Left ventricle myocardium inferior (tissue), 1 donor: ENCODE measurements at regions not wholly inside any gene's neighbourhood (a gene's known extent, or its start where the extent isn't known, plus 50 kb on each side); places are given as distances from the start of the nearest gene placed in this dataset.

Experiments
- DNase-seq: peaks from one replicate; pipeline ENCODE4 v3.0.0-alpha.2; 2020
- H3K27ac ChIP-seq: fragments of 200-600 bp; replicated peaks from 2 replicates; pipeline ENCODE4 v1.8.0; 2021
- H3K27me3 ChIP-seq: fragments of 200-600 bp; 2 replicates; pipeline ENCODE4 v1.8.0; 2021; ENCODE audit warnings: low read depth
- H3K36me3 ChIP-seq: fragments of 200-600 bp; 2 replicates; pipeline ENCODE4 v1.8.0; 2021
- H3K4me1 ChIP-seq: fragments of 200-600 bp; 2 replicates; pipeline ENCODE4 v1.8.0; 2021
- H3K4me3 ChIP-seq: fragments of 200-600 bp; 2 replicates; pipeline ENCODE4 v1.8.0; 2021; ENCODE audit warnings: mild to moderate bottlenecking, moderate library complexity
- H3K9me3 ChIP-seq: fragments of 200-600 bp; replicated peaks from 2 replicates; pipeline ENCODE4 v1.8.0; 2021
- intact Hi-C: fragments of 100-400 bp; cut with micrococcal nuclease; formaldehyde crosslinking; loops from one replicate; pipeline ENCODE4 v1.11.0; 2022
- TF ChIP-seq, protein P1 (sequence below): fragments of 200-600 bp; IDR thresholded peaks from 2 replicates; pipeline ENCODE4 v1.8.0; 2021; ENCODE audit warnings: antibody characterized with exemption, mild to moderate bottlenecking, borderline replicate concordance
- donor health status: DM: no; HTN: yes; CAD: no; lungs with severe emphysema.

DNA sequence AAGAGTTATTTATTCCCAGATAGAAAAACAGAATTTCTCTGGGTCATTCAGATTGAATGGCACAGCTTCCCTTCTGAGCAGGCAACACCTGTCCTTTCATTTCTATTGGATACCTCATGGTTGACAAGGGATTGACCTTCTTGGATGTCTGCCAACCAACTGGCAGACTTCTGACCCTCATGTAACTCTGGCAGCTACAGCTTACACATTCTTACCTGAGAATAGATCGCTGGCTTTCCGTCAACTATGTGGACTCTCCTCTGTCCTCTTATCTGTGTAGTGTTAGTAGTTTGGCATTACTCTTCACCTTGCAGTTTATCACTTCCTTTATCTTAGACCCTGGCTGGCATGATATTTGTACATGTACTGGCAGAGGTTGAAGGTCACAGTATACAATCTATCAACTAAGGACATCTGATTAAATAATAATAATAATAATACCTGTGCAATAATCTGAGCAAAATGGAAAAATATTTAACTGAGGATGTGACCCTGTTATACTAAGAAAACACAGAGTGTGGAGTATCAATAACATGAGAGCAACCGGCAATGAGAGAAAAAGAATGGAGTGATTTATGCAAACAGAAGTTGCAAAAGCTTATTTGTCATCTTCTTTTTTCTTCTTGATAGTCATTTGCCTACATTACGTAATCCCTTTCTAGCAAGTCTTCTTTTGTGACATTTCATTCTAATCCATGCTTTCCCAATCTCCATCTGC lies 1118.2 kb downstream of the ARAP2 start:
- H3K9me3 ChIP-seq = peaks cover 10% of the 10 kb centered on the region
- no peak overlapping the region for H3K4me3 ChIP-seq
- TF ChIP-seq, protein P1, sequence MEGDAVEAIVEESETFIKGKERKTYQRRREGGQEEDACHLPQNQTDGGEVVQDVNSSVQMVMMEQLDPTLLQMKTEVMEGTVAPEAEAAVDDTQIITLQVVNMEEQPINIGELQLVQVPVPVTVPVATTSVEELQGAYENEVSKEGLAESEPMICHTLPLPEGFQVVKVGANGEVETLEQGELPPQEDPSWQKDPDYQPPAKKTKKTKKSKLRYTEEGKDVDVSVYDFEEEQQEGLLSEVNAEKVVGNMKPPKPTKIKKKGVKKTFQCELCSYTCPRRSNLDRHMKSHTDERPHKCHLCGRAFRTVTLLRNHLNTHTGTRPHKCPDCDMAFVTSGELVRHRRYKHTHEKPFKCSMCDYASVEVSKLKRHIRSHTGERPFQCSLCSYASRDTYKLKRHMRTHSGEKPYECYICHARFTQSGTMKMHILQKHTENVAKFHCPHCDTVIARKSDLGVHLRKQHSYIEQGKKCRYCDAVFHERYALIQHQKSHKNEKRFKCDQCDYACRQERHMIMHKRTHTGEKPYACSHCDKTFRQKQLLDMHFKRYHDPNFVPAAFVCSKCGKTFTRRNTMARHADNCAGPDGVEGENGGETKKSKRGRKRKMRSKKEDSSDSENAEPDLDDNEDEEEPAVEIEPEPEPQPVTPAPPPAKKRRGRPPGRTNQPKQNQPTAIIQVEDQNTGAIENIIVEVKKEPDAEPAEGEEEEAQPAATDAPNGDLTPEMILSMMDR = no peak
- H3K36me3 ChIP-seq = no peaks in the 10 kb centered on the region
- H3K27ac ChIP-seq = no peak overlapping the region
- no peaks in the 10 kb centered on the region for H3K4me1 ChIP-seq
- no peaks in the 10 kb centered on the region for H3K27me3 ChIP-seq
- DNase-seq = no peak
- intact Hi-C loops = no loop called here

DNA sequence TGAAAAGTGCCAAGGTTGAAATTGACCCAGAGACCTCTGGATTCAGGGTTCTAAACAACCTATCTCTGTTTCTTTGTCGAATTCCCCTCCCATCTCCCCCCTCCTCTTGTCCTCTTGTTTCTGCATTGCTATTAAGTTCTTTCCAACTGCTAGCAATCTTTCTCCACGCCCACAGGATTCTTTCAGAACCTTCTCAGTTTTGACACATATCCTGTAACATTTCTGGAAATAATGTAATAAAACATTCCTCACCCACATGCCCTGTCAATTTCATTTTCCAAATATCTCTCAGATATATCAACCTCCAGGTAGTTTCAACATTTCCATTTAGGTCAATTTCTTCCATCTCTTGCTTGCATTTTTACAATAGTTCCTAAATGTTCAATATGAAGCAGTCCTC lies 1105.9 kb downstream of the ARAP2 start:
- Histone ChIP-seq H3K4me3 (no peak overlapping the region), H3K36me3 (no peaks in the 10 kb centered on the region), H3K27me3 (no peaks in the 10 kb centered on the region), H3K4me1 (no peaks in the 10 kb centered on the region), H3K27ac (no peak overlapping the region), H3K9me3 (peaks cover 26% of the 10 kb centered on the region)
- DNase-seq = no peak
- TF ChIP-seq, protein P1 = no peak
- intact Hi-C loops = no loop called here

- Histone ChIP-seq H3K27ac (no peak overlapping the region), H3K4me1 (no peaks in the 10 kb centered on the region), H3K9me3 (peaks cover 25% of the 10 kb centered on the region), H3K27me3 (no peaks in the 10 kb centered on the region), H3K36me3 (no peaks in the 10 kb centered on the region), H3K4me3 (no peak overlapping the region)
- DNase-seq = no peak
- TF ChIP-seq, protein P1 = no peak
- intact Hi-C loops = no loop called here
These were observed 1096.6 kb downstream of the ARAP2 start for GRCh38 chr4:35147761-35148160.

GRCh38 chr4:35151816-35152572 lies 1092.3 kb downstream of the ARAP2 start:
- DNase-seq = no peak
- Histone ChIP-seq H3K9me3 (no peaks in the 10 kb centered on the region), H3K27ac (no peak overlapping the region), H3K4me3 (no peak overlapping the region), H3K4me1 (no peaks in the 10 kb centered on the region), H3K36me3 (no peaks in the 10 kb centered on the region), H3K27me3 (no peaks in the 10 kb centered on the region)
- intact Hi-C loops = no loop called here
- TF ChIP-seq, protein P1 = no peak

DNA sequence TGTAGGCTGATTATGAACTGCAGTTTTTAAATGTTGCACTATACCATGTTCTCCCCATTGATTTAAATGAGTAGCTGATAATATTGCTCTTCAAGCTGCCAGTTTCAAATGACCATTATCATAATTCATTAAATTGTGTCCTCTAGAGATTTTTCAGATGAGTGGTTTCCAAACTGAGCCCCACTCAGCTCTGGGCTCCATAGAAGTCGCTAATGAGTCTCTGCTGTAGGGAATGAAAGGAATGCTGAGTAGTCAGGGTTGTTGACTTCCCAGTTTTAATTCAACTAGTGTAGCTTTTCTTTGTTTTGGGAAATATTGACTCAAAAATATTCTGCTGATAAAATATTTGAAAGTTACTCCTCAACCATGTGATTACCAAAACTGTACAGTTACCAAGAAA lies 1081.1 kb downstream of the ARAP2 start:
- Histone ChIP-seq H3K4me3 (no peak overlapping the region), H3K27me3 (no peaks in the 10 kb centered on the region), H3K36me3 (no peaks in the 10 kb centered on the region), H3K9me3 (no peaks in the 10 kb centered on the region), H3K4me1 (no peaks in the 10 kb centered on the region), H3K27ac (no peak overlapping the region)
- no peak for DNase-seq
- TF ChIP-seq, protein P1 = no peak
- intact Hi-C loops = no loop called here
